Activated CD4-positive, alpha-beta T cell treated with anti-CD3 and anti-CD28 coated beads, Interleukin-2, Interleukin-4, amounts not matched to agents 100 ng/mL and 50 ng/mL, durations not matched to agents 16 hours and 8 hours (primary cell): ENCODE measurements at regions not wholly inside any gene's neighbourhood (a gene's known extent, or its start where the extent isn't known, plus 50 kb on each side); places are given as distances from the start of the nearest gene placed in this dataset.
A peak's percentile ranks its signal among the peaks of the same experiment; 100 is the strongest.
"Not testable (repeated sequence)": the region's sequence is repeated elsewhere in the genome, so short reads cannot be mapped to it uniquely, and the experiment has no call there.

Source experiments
- DNase-seq: peaks from one replicate; pipeline ENCODE4 v3.0.0-alpha.2; 2020; ENCODE audit warnings: low spot score

- no peak for DNase-seq
Observed at GRCh38 chr2:242027676-242028450, 158.3 kb downstream of the RTP5 start.

GRCh38 chr2:242029422-242030225 is 160.1 kb downstream of the RTP5 start:
- DNase-seq = no peak

GRCh38 chr2:242030226-242030575 is 160.7 kb downstream of the RTP5 start:
- DNase-seq = no peak

- DNase-seq = no peak
Observed at GRCh38 chr2:242030858-242031257, 161.3 kb downstream of the RTP5 start.

- DNase-seq = peak; percentile 52
Observed at GRCh38 chr2:242031481-242032019, 162.0 kb downstream of the RTP5 start.

GRCh38 chr2:242032780-242033656 is 163.5 kb downstream of the RTP5 start:
- no peak for DNase-seq

- DNase-seq = no peak
Observed at GRCh38 chr2:242034138-242034537, 164.6 kb downstream of the RTP5 start.

GRCh38 chr2:242034996-242035814 is 165.7 kb downstream of the RTP5 start:
- DNase-seq = no peak

GRCh38 chr2:242035858-242036652 is 166.5 kb downstream of the RTP5 start:
- no peak for DNase-seq

GRCh38 chr2:242036653-242036950 is 167.1 kb downstream of the RTP5 start:
- no peak for DNase-seq

- DNase-seq = no peak
Observed at GRCh38 chr2:242038166-242038927, 168.8 kb downstream of the RTP5 start.

GRCh38 chr2:242038928-242039341 is 169.4 kb downstream of the RTP5 start:
- no peak for DNase-seq

GRCh38 chr2:242040303-242040655 is 170.8 kb downstream of the RTP5 start:
- no peak for DNase-seq

- no peak for DNase-seq
Observed at GRCh38 chr2:242040681-242041080, 171.2 kb downstream of the RTP5 start.

- no peak for DNase-seq
Observed at GRCh38 chr2:242041816-242042215, 172.3 kb downstream of the RTP5 start.

- DNase-seq = no peak
Observed at GRCh38 chr2:242043538-242044312, 174.2 kb downstream of the RTP5 start.

GRCh38 chr2:242044313-242044590 is 174.7 kb downstream of the RTP5 start:
- DNase-seq = no peak

GRCh38 chr2:242045596-242046144 is 176.1 kb downstream of the RTP5 start:
- not testable (repeated sequence) for DNase-seq

- DNase-seq = no peak
Observed at GRCh38 chr2:242046206-242046826, 176.8 kb downstream of the RTP5 start.
